Caco-2 (cell line): ENCODE measurements at regions not wholly inside any gene's neighbourhood (a gene's known extent, or its start where the extent isn't known, plus 50 kb on each side); places are given as distances from the start of the nearest gene placed in this dataset.

Source experiments
- BruUV-seq: library from RNA; stranded (reverse); fragments of 400-500 nt; replicated peaks from 2 replicates; lab custom pipeline; 2021; lab: Mats Ljungman, UMichigan
- CTCF ChIA-PET: fragments of 300-600 bp; sonication (Branson Sonifier 250); formaldehyde crosslinking; loops from one replicate; lab custom pipeline; 2022; ENCODE audit warnings: antibody characterized with exemption; lab: Charles Lee
- POLR2A ChIA-PET: fragments of 300-600 bp; sonication (Branson Sonifier 250); formaldehyde crosslinking; loops from one replicate; lab custom pipeline; 2022; ENCODE audit warnings: antibody characterized with exemption; lab: Charles Lee
- DNase-seq, 2 experiments: peaks; one replicate each; pipeline versions ENCODE4 v3.0.0 to v3.0.0-alpha.2; 2020 to 2022
- H3K27me3 ChIP-seq: replicated peaks from 2 replicates; pipeline ENCODE4 v1.6.0; 2011; ENCODE audit warnings: low read length; ENCODE audit not compliant: control insufficient read depth, insufficient read depth
- H3K36me3 ChIP-seq: 2 replicates; pipeline ENCODE4 v1.5.1; 2011; ENCODE audit warnings: low read length; ENCODE audit not compliant: control insufficient read depth, insufficient read depth
- H3K4me1 ChIP-seq: fragments of 250-450 bp; sonication (Bioruptor Pico); 2 replicates; pipeline ENCODE4 v1.5.1; 2020; ENCODE audit warnings: mild to moderate bottlenecking
- H3K4me3 ChIP-seq: 2 replicates; pipeline ENCODE4 v1.5.1; 2011; ENCODE audit warnings: low read depth, mild to moderate bottlenecking, control low read depth, low read length
- H3K9me3 ChIP-seq: fragments of 250-450 bp; sonication (Bioruptor Pico); 2 replicates; pipeline ENCODE4 v1.5.1; 2020; ENCODE audit warnings: mild to moderate bottlenecking, moderate library complexity
- H3K27ac Mint-ChIP-seq: one replicate; pipeline ENCODE4 v1.8.0; 2022; ENCODE audit warnings: mixed read lengths; ENCODE audit not compliant: unreplicated experiment
- H3K27me3 Mint-ChIP-seq: one replicate; pipeline ENCODE4 v1.8.0; 2022; ENCODE audit warnings: mixed read lengths; ENCODE audit not compliant: insufficient read depth, unreplicated experiment
- H3K36me3 Mint-ChIP-seq: one replicate; pipeline ENCODE4 v1.8.0; 2022; ENCODE audit warnings: mild to moderate bottlenecking, mixed read lengths; ENCODE audit not compliant: insufficient read depth, unreplicated experiment
- H3K4me1 Mint-ChIP-seq: one replicate; pipeline ENCODE4 v1.8.0; 2022; ENCODE audit warnings: low read depth, mixed read lengths; ENCODE audit not compliant: unreplicated experiment
- H3K4me3 Mint-ChIP-seq: one replicate; pipeline ENCODE4 v1.8.0; 2022; ENCODE audit warnings: mild to moderate bottlenecking, moderate library complexity, mixed read lengths; ENCODE audit not compliant: unreplicated experiment
- H3K9me3 Mint-ChIP-seq: one replicate; pipeline ENCODE4 v1.8.0; 2022; ENCODE audit warnings: mixed read lengths; ENCODE audit not compliant: unreplicated experiment
- intact Hi-C: fragments of 100-400 bp; cut with micrococcal nuclease; formaldehyde crosslinking; loops from one replicate; pipeline ENCODE4 v1.10.0; 2022; ENCODE audit not compliant: unreplicated experiment
- TF ChIP-seq, protein P1 (sequence below), 2 experiments: fragments of 200-600 bp in 1 of 2; IDR thresholded peaks; 1 replicate in 1 of 2; 2 replicates in 1 of 2; pipeline versions ENCODE4 v1.5.1 to v1.8.0; 2011 to 2022; ENCODE audit warnings: antibody characterized with exemption in 1 of 2, control low read depth in 1 of 2, inconsistent platforms in 1 of 2, low read depth in 1 of 2, low read length in 1 of 2, mild to moderate bottlenecking in 1 of 2, moderate library complexity in 1 of 2; ENCODE audit not compliant: insufficient read depth in 1 of 2, severe bottlenecking in 1 of 2, unreplicated experiment in 1 of 2

- H3K9me3 Mint-ChIP-seq, result peaks cover 18% of the 10 kb centered on the region
- Histone ChIP-seq H3K36me3 (no peaks in the 10 kb centered on the region), H3K27me3 (no peaks in the 10 kb centered on the region), H3K4me1 (no peaks in the 10 kb centered on the region), H3K9me3 (no peaks in the 10 kb centered on the region), H3K4me3 (no peak overlapping the region)
- no peak overlapping the region for H3K4me3 Mint-ChIP-seq
- no peak overlapping the region for H3K27ac Mint-ChIP-seq
- peaks cover 16% of the 10 kb centered on the region for H3K27me3 Mint-ChIP-seq
- intact Hi-C loops, result no loop called here
- no peaks in the 10 kb centered on the region for H3K4me1 Mint-ChIP-seq
- no peaks in the 10 kb centered on the region for H3K36me3 Mint-ChIP-seq
- ChIA-PET CTCF (no interaction called here), POLR2A (no interaction called here)
- TF ChIP-seq, protein P1, sequence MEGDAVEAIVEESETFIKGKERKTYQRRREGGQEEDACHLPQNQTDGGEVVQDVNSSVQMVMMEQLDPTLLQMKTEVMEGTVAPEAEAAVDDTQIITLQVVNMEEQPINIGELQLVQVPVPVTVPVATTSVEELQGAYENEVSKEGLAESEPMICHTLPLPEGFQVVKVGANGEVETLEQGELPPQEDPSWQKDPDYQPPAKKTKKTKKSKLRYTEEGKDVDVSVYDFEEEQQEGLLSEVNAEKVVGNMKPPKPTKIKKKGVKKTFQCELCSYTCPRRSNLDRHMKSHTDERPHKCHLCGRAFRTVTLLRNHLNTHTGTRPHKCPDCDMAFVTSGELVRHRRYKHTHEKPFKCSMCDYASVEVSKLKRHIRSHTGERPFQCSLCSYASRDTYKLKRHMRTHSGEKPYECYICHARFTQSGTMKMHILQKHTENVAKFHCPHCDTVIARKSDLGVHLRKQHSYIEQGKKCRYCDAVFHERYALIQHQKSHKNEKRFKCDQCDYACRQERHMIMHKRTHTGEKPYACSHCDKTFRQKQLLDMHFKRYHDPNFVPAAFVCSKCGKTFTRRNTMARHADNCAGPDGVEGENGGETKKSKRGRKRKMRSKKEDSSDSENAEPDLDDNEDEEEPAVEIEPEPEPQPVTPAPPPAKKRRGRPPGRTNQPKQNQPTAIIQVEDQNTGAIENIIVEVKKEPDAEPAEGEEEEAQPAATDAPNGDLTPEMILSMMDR (IDR thresholded peaks at IDR 0.05; ENCODE audit: insufficient read depth in 1 of 2, low read depth in 1 of 2, low read length in 1 of 2, severe bottlenecking in 1 of 2, unreplicated experiment in 1 of 2), result no peak
- DNase-seq, result no peak
- BruUV-seq, result no TSS peak
Observed at GRCh38 chr5:6236858-6237481, 141.4 kb downstream of the MED10 start.

GRCh38 chr5:6236170-6236793, 142.1 kb downstream of the MED10 start:
- Histone ChIP-seq H3K4me3 (no peak overlapping the region), H3K9me3 (no peaks in the 10 kb centered on the region), H3K4me1 (no peaks in the 10 kb centered on the region), H3K36me3 (no peaks in the 10 kb centered on the region), H3K27me3 (no peaks in the 10 kb centered on the region)
- no peak for DNase-seq
- Mint-ChIP-seq H3K36me3 (no peaks in the 10 kb centered on the region), H3K4me1 (no peaks in the 10 kb centered on the region), H3K4me3 (no peak overlapping the region), H3K27me3 (peaks cover 16% of the 10 kb centered on the region), H3K27ac (no peak overlapping the region), H3K9me3 (peaks cover 14% of the 10 kb centered on the region)
- ChIA-PET CTCF (no interaction called here), POLR2A (no interaction called here)
- intact Hi-C loops, result no loop called here
- TF ChIP-seq, protein P1 (IDR thresholded peaks at IDR 0.05; ENCODE audit: insufficient read depth in 1 of 2, low read depth in 1 of 2, low read length in 1 of 2, severe bottlenecking in 1 of 2, unreplicated experiment in 1 of 2), result no peak
- BruUV-seq, result no TSS peak

DNA sequence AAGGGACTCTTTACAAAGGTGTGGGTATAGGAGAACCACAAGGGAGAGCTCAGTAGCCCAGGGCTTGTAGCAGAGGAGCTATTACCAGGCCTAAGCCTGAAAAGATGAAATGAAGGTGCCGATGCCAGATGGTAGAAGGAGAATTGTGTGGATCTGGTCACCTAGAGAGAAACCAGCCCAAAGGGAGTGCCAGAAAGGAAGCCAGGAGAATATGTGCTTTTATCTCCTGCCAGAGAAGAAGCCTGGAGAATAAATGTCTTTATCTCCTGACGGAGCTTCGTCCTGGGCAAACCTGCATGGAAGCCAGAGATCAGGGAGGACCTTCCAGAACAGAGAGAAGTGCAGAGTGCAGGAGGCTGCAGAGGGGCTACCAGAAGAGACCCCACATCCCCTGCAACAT, 142.6 kb downstream of the MED10 start:
- DNase-seq, result no peak
- H3K9me3 Mint-ChIP-seq, result peaks cover 9% of the 10 kb centered on the region
- no peaks in the 10 kb centered on the region for H3K4me1 Mint-ChIP-seq
- H3K27me3 ChIP-seq, result no peaks in the 10 kb centered on the region
- H3K27me3 Mint-ChIP-seq, result peaks cover 16% of the 10 kb centered on the region
- H3K4me3 Mint-ChIP-seq, result no peak overlapping the region
- no peak overlapping the region for H3K4me3 ChIP-seq
- POLR2A ChIA-PET, result no interaction called here
- H3K27ac Mint-ChIP-seq, result no peak overlapping the region
- TF ChIP-seq, protein P1 (IDR thresholded peaks at IDR 0.05; ENCODE audit: insufficient read depth in 1 of 2, low read depth in 1 of 2, low read length in 1 of 2, severe bottlenecking in 1 of 2, unreplicated experiment in 1 of 2), result no peak
- intact Hi-C loops, result no loop called here
- H3K9me3 ChIP-seq, result no peaks in the 10 kb centered on the region
- CTCF ChIA-PET, result no interaction called here
- no peaks in the 10 kb centered on the region for H3K36me3 ChIP-seq
- no peaks in the 10 kb centered on the region for H3K4me1 ChIP-seq
- no TSS peak for BruUV-seq
- no peaks in the 10 kb centered on the region for H3K36me3 Mint-ChIP-seq
